ENCODE measurements at regions not wholly inside any gene's neighbourhood (a gene's known extent, or its start where the extent isn't known, plus 50 kb on each side); places are given as distances from the start of the nearest gene placed in this dataset.

DNA sequence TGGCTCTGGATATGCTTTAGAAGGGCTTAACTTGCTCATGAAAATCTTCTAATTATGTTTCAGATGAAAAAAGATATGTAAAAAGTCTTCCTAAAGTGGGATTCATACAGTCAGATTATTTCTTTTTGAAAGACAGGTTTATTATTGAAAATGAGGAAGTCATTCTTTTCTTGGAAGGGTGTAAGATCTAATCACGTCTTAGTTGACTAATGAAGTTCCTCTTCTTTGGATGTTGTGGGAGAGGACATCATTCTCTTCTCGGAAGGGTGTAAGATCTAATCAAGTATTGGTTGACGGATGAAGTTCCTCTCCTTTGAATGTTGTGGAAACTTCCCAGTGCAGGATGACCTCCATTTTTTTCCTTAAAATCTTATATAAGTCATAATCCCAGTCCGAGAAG, 74.9 kb downstream of the ALG10 start:
- intact Hi-C loops (cut with DNase I; ENCODE audit: low total_unique reads): no loop called here
- H3K4me3 ChIP-seq: no peak overlapping the region

DNA sequence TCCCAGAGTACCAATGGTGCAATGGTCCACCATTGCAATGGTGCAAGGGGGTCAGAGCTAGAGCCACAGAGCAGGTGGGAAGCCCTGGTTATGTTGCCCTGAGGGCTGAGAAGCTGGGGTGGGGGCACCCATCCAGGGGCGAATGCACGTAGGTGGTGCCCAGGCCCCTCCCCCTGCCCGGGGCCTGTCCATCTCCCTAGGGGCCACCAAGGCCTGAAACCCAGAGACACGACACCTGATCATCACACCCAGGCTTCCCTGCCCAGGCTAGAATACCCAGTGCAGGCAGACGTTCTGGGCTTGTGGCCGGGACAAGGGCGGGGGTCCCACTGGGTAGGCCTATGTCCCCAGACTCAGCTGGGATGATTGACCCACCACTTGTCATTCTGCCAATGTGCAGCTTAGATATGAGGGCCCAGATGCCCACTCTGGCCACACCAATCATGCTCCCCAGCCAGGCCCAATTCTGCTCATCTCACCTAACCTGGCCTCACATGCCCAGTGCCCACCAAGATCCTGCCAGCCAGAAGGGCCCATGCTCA, 83.2 kb downstream of the ALG10 start:
- H3K36me3 ChIP-seq: no peaks in the 10 kb centered on the region
- no peaks in the 10 kb centered on the region for H3K4me1 ChIP-seq
- no peak for DNase-seq
- TF ChIP-seq, protein P1, sequence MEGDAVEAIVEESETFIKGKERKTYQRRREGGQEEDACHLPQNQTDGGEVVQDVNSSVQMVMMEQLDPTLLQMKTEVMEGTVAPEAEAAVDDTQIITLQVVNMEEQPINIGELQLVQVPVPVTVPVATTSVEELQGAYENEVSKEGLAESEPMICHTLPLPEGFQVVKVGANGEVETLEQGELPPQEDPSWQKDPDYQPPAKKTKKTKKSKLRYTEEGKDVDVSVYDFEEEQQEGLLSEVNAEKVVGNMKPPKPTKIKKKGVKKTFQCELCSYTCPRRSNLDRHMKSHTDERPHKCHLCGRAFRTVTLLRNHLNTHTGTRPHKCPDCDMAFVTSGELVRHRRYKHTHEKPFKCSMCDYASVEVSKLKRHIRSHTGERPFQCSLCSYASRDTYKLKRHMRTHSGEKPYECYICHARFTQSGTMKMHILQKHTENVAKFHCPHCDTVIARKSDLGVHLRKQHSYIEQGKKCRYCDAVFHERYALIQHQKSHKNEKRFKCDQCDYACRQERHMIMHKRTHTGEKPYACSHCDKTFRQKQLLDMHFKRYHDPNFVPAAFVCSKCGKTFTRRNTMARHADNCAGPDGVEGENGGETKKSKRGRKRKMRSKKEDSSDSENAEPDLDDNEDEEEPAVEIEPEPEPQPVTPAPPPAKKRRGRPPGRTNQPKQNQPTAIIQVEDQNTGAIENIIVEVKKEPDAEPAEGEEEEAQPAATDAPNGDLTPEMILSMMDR (IDR thresholded peaks at IDR 0.05): no peak
- H3K4me3 ChIP-seq: no peak overlapping the region
- no peaks in the 10 kb centered on the region for H3K9me3 ChIP-seq
- H3K27me3 ChIP-seq: peaks cover 0 to 35% of the 10 kb centered on the region in 2 donors
- intact Hi-C loops (cut with DNase I; ENCODE audit: low total_unique reads): no loop called here
- H3K27ac ChIP-seq: no peak overlapping the region

More for the DNA sequence above, 74.9 kb downstream of the ALG10 start:
- H3K9me3 ChIP-seq: no peaks in the 10 kb centered on the region
- H3K36me3 ChIP-seq: no peaks in the 10 kb centered on the region
- TF ChIP-seq, protein P1 (IDR thresholded peaks at IDR 0.05): no peak
- no peak for DNase-seq
- no peaks in the 10 kb centered on the region for H3K4me1 ChIP-seq
- H3K27me3 ChIP-seq: no peaks in the 10 kb centered on the region
- H3K27ac ChIP-seq: no peak overlapping the region

DNA sequence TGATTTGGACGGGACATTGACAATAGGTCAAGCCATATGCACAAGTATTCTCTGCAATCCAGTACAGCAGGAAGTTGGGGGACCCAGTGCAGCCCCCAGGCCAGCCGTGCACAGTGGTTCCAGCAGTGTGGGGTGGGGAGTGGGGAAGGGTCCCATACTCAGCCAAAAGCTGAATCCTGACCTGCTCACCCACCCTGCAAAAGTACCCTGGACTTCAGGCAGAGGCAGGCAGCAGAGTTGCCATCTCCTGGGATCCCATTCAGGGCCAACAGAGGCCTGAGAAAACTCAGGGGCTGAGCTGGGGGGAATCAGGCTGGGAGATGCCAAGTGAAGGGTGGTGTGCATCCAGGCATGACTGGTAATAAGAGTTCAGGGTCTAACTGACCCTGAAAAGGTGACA, 83.9 kb downstream of the ALG10 start:
- no peak overlapping the region for H3K27ac ChIP-seq
- TF ChIP-seq, protein P1 (IDR thresholded peaks at IDR 0.05): no peak
- no peak for DNase-seq
- no peaks in the 10 kb centered on the region for H3K36me3 ChIP-seq
- intact Hi-C loops (cut with DNase I; ENCODE audit: low total_unique reads): no loop called here
- peaks cover 0 to 35% of the 10 kb centered on the region in 2 donors for H3K27me3 ChIP-seq
- H3K4me3 ChIP-seq: no peak overlapping the region
- H3K9me3 ChIP-seq: no peaks in the 10 kb centered on the region
- no peaks in the 10 kb centered on the region for H3K4me1 ChIP-seq

DNA sequence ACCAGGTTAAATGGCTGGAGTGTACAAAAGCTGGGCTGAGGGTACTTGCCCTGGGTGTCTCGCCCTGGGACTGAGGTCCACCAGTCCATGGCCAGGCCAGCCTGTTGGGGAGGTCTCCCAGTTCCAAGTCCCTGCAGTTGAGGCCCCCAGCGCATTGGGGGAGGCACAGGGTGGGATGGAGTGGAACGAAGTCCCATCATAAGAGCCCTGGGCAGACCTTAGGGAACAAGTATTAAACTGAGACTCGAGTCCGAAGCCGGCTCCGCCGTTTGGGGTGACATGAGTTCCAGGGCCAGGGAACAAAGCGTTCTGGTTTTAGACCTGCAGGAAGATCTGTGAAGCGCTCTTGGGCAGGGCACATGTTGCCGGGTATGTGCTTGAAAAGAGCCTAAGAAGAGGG, 84.7 kb downstream of the ALG10 start:
- TF ChIP-seq, protein P1 (IDR thresholded peaks at IDR 0.05): no peak
- Histone ChIP-seq H3K27me3 (peaks cover 0 to 35% of the 10 kb centered on the region in 2 donors), H3K4me3 (no peak overlapping the region), H3K9me3 (no peaks in the 10 kb centered on the region), H3K4me1 (no peaks in the 10 kb centered on the region), H3K36me3 (no peaks in the 10 kb centered on the region), H3K27ac (no peak overlapping the region)
- intact Hi-C loops (cut with DNase I; ENCODE audit: low total_unique reads): no loop called here
- no peak for DNase-seq

DNA sequence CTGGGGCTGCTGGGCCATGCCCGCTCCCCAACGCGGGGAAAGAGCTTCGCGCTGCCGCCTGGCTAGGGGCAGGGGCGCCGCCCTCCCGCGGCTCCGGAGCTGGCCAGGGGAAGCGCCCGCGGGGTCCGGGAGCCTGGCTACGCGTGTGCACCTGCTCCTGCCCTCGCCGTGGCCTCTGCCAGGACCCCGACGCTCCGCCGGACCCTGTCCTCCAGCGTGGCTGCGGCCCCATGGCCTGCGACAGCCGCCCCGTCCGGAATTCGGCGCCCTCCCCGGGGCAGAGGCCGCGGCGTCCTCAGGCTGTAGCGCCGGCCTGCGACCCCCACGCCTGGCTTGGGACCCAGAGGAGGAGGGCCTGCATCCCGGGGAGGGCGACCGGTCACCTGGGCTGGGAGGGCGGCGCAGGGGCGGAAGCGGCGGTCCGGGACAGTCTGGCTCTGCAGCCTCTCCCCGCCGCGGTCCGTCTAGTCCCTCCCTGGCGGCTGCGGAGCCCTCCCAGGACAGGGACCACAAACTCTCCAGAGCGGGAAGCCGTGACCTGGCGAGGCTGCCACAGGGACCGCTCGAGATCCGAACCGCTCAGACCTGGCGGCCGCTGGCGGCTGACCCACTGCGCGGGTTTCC, 85.6 kb downstream of the ALG10 start:
- intact Hi-C loops (cut with DNase I; ENCODE audit: low total_unique reads): no loop called here
- peaks cover 0 to 35% of the 10 kb centered on the region in 2 donors for H3K27me3 ChIP-seq

More for the DNA sequence above, 85.6 kb downstream of the ALG10 start:
- no peaks in the 10 kb centered on the region for H3K4me1 ChIP-seq
- TF ChIP-seq, protein P1 (IDR thresholded peaks at IDR 0.05): no peak
- no peak overlapping the region for H3K27ac ChIP-seq
- H3K36me3 ChIP-seq: no peaks in the 10 kb centered on the region
- no peak for DNase-seq
- H3K9me3 ChIP-seq: no peaks in the 10 kb centered on the region
- no peak overlapping the region for H3K4me3 ChIP-seq

All from tibial artery (tissue), 4 donors.